Fibroblast of lung (primary cell): ENCODE measurements at regions not wholly inside any gene's neighbourhood (a gene's known extent, or its start where the extent isn't known, plus 50 kb on each side); places are given as distances from the start of the nearest gene placed in this dataset.

Experiments used
- EZH2 ChIP-seq: IDR thresholded peaks from 2 replicates; pipeline ENCODE4 v1.5.1; 2012; ENCODE audit warnings: low read length, control low read depth, mild to moderate bottlenecking; ENCODE audit errors: missing control alignments
- TF ChIP-seq, protein P1 (sequence below), 2 donors: IDR thresholded peaks in 1 of 2; conservative IDR thresholded peaks in 1 of 2; 1 replicate in 1 of 2; 2 replicates in 1 of 2; pipeline ENCODE4 v1.5.1; 2011 to 2012; ENCODE audit warnings: low read length in 2 of 2, control low read depth in 1 of 2, inconsistent platforms in 1 of 2, low read depth in 1 of 2, mild to moderate bottlenecking in 1 of 2

DNA sequence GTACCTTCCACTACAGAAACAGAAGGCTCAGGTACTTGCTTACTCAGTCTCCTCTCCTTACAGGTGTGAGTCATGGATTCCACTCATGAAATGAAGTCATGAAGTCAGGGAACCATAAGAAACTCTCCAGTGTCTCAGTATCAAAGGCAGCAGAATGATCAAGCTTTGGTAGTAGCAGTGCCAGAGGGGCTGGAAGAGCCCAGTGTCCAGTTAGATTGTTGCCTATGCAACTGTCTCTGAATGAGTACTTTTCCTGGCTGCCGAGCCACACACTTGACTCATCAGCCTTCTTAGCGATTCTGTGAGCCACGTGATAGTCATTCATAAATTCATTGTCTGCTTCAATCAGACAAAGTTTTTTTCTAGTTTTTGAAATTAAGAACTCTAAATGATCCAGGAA lies 52.2 kb upstream of the DTNBP1 start:
- TF ChIP-seq, protein P1, sequence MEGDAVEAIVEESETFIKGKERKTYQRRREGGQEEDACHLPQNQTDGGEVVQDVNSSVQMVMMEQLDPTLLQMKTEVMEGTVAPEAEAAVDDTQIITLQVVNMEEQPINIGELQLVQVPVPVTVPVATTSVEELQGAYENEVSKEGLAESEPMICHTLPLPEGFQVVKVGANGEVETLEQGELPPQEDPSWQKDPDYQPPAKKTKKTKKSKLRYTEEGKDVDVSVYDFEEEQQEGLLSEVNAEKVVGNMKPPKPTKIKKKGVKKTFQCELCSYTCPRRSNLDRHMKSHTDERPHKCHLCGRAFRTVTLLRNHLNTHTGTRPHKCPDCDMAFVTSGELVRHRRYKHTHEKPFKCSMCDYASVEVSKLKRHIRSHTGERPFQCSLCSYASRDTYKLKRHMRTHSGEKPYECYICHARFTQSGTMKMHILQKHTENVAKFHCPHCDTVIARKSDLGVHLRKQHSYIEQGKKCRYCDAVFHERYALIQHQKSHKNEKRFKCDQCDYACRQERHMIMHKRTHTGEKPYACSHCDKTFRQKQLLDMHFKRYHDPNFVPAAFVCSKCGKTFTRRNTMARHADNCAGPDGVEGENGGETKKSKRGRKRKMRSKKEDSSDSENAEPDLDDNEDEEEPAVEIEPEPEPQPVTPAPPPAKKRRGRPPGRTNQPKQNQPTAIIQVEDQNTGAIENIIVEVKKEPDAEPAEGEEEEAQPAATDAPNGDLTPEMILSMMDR (conservative IDR thresholded peaks at IDR 0.05 in 1 of 2, IDR thresholded peaks at IDR 0.05 in 1 of 2; ENCODE audit: low read depth in 1 of 2, low read length in 2 of 2) = no peak
- no peak for TF ChIP-seq EZH2
